ENCODE measurements at regions not wholly inside any gene's neighbourhood (a gene's known extent, or its start where the extent isn't known, plus 50 kb on each side); places are given as distances from the start of the nearest gene placed in this dataset.

- DNase-seq = no peak
Measured at GRCh38 chr14:53331247-53331646, 178.1 kb upstream of the DDHD1 start.

DNA sequence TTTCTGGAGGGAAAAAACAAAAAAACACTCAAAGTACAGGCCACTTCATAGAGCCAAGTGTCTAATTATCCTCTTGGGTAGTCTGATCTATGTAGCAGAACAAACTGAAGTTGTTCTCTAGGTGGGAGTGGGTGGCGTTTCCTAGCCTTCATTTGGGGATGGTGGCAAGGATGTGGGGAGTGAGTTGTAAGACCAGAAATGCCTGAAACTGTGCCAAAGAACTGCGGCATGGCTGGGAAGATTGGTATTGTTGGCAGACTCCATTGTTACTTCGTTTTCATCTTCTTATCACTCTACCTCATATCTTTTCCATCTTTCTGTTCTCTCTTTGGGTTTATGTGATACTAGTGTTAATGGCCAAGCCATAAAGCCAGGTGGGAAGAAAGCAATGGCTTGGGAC, 177.3 kb upstream of the DDHD1 start:
- no peak for DNase-seq

DNA sequence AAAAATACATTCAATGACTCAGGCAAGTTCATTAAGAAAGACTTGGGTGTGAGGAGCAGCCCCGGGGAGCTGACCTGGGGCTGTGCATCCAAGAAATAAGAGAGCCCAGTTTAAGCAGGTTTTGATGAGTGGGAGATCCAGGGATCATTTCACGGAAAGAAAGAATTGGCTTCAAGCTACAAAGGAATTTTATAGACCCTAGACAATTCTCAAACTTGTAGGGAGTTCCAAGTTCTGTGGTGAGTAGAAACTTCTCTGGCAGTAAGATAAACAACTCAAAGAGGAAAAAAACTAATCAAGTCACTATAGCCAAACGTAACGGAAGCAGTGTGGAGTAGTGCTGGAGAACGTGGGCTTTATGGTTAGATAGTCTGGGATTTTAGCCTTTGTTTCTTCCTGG, 175.7 kb upstream of the DDHD1 start:
- no peak for DNase-seq

DNA sequence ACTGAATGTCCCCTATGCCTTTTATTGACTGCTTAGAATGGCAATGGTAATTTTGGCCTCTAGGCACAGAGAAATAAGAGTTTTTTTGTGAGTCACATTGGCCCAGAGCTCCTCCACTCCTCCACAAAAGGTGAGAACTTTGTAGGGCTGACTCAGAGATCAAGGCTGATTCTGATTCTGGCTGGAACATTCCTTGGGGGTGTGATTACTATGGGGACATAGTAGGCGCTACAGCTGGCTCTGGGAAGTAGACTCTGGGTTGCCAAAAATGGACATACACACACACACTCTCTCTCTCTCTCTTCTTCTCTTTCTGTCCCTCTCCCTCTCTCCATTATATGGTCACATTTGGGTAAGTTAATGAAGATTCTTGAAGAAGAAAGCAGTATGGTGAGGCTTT, 174.6 kb upstream of the DDHD1 start:
- DNase-seq = no peak

DNA sequence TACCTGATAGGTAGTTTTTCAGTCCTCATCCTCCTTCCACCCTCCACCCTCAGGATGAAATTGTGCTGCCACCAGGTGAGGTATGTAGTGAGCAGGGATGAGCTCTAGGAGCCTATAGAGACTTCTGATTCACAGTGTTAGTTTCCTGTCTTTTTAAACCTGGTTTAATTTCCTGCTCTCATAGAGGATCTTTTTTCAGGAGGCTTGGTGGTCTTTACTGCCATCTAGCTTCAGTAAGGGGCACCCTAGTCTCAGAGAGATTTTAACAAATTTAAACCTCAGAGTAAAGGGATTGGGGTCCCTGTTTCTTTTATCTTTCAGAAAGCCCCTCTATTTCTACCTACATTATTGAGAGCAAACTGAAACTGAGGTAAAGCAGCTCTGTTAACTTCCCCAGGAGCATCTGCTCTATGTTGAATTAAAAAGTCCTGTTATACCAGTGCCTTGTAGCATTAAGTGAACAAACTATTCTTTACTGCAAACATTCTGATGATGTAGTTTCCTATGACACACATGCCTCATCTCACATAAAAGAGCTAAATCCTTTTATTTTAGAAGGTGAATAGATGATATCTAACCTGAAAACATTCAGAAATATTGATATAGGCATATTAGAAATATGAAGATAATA, 172.2 kb upstream of the DDHD1 start:
- no peak for DNase-seq

DNA sequence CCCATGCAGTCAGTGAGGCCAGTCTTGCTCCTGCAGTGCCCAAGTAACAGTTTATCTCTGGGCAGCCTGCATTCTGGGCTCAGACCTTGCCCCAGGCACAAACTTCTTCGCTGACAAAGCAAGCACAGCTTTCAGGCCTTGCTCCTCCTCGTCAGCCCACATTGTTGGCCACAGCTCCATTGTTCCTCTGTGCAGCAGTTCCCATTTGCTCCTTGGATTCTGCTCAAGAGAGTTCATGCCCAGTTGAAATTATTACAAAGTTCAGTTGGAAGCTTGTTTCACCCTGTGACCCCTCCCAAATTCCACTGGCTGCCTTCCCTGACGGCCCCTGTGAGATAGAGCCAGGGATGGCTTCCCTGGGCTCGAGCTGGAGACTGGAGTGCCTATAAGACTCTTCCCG, 163.4 kb upstream of the DDHD1 start:
- no peak for DNase-seq

DNA sequence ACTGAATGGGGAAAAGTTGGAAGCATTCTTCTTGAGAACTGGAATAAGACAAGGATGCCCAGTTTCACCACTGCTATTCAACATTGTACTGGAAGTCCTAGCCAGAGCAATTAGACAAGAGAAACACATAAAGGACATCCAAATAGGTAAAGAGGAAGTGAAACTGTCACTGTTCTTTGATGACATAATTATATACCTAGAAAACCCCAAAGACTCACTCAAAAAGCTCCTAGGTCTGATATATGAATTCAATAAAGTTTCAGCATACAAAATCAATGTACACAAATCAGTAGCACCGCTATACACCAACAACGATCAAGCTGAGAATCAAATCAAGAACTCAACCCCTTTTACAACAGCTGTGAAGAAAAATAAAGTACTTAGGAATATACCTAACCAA, 157.3 kb upstream of the DDHD1 start:
- DNase-seq = no peak

DNA sequence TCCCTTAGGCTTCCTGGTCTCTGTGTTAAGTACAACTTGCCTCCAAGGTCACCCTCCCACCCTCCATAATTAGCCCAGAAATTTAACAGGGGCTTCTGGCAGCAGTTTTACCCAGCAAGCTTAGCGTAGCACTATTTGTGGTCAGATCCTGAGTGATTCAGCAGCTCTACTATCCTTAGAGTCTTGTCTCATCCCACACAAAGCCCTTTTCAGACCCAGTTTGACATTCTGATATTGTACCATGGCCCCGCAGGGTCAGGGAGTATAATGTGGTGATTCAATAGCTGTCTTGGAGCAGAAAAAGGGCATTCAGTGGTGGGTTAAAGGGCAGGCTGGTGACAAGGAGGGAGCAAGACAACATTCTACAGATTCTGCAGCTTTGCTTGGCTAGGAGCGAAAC, 153.8 kb upstream of the DDHD1 start:
- DNase-seq = no peak

GRCh38 chr14:53306267-53306721, 153.2 kb upstream of the DDHD1 start:
- DNase-seq = no peak

DNA sequence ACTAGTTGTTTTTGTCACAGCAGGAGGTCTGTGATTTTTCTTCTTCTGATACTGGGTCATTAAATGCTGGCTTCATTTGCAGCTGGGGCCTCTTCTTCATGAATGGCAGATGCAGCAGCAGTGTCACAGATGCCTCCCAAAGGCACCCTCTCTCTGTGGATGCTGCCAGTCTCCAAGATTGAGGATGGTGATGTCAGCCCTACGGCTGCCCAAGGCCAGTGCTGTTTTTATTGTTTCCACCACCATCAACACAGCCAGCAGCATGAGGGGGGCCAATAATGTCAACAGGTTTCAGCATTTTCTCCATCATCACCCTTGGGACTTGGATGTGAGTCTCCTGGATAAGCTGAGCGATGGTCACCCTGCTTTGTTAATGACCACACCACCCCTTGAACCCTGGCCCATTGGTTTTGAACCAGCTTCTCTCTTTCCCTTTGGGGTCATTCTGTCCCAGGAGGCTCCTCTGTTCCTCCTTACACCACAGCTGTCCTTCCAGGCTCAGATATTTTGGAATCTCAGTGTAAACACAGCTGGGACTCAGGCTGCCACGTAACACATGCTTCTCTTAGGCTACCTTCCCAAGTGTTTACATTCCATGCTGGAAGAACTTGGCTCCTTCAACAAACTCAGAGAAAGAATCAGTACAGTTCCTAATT, 151.7 kb upstream of the DDHD1 start:
- DNase-seq = no peak

GRCh38 chr14:53295985-53296582, 143.0 kb upstream of the DDHD1 start:
- no peak for DNase-seq

- DNase-seq = no peak
Measured at GRCh38 chr14:53295372-53295771, 142.2 kb upstream of the DDHD1 start.

DNA sequence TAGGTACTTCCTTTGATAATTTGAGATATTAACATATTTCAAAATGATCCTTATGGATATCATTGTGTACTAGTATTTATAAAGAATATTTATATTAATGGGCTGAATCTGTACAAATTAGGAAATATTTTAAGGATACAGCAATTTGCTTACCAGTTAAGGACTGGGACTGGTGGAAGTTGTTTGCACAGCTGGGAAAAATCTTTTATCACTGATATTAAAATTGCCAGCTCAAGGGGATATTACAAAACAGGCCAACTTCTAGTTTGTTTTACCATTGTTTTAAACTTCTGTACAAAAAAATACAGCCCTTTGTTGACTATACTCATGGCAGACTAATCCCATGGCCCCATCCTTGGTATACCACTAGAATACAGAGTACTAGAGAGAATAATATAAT, 133.2 kb upstream of the DDHD1 start:
- no peak for DNase-seq

DNA sequence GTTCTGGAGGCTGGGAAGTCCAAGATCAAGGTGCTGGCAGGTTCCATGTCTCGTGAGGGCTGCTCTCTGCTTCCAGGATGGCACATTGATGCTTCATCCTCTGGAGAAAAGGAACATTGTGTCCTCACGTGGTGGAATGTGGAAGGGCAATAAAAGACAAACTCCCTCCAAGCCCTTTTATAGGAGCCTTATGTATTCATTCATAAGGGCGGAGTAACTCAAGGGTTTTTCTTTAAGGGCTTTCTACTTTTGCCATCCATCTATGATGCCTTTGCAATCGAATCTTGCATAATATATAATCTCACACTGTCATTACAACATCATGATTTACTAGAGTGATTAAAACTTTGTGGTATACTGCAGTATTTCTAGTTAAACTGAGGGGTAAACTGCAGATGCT, 132.7 kb upstream of the DDHD1 start:
- no peak for DNase-seq

DNA sequence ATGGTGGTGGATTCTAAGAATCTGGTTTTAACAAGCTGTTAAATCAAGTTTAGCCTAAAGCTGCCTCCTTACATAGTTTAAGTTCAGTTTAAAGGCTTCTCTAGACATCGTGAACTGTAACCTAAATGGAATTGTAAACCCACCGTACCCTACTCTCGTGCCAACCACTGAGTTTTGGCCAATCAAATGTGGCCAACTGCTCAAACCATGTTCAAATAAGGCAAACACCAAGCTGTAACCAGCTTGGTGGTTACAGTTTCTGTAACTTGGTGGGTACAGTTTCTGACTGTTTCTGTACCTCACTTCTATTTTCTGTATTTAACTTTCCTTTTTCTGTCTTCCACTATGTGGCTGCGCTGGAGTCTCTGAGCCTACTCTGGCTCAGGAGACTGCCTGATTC, 131.9 kb upstream of the DDHD1 start:
- no peak for DNase-seq

DNA sequence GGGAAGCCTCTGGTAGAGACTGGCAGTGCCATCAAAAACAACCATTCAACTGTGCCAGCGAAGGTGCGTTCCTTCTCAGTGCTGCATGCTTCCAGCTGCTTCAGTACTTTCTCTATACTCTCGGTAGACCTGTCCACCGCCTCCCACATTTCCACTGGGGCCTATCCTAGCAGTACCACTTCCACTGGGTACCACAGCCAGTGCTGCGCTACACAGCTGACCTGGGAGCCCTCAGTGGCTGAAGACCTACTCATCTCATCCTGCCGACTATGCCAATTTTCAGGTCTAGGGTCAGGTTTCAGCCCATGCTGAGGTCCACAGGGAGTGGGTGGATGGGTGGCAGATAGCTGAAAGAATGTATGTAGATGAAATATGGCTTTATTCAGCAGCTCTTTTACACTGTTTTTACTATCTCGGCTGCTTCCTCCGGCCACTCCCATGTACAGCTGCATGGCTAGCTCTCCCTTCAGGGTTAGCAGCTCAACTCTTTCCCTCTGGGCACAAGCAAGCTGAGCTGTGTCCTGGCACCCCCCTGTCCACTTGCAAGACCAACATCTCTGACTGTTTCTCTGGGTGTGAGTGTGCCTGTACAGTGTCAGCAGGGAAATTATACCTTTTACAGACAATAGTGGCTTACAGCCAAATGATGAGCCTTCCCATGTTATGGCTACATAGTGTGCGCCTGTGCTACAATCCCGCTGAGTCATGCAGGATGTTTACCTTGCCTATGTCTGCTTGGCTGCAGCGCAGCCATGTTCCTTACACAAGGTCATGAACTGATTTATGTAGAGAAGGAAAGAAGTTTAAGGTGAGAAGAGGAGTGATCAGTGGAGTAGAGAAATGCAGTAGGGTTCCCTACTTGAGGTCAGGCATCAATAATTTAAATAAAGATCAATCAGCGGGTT, 125.7 kb upstream of the DDHD1 start:
- DNase-seq = no peak

DNA sequence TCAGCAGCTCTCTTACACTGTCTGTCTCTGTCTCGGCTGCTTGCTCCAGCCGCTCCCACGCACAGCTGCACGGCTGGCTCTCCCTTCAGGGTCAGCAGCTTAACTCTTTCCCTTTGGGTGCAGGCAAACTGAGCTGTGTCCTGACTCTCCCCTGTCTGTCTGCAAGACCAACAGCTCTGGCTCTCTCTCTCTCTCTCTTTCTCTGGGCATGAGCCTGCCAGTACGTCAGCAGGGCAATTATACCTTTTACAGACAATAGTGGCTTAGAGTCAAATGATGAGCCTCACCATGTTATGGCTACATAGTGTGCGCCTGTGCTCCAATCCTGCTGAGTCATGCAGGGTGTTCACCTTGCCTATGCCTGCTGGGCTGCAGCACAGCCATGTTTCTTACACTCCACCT, 120.5 kb upstream of the DDHD1 start:
- DNase-seq = no peak

DNA sequence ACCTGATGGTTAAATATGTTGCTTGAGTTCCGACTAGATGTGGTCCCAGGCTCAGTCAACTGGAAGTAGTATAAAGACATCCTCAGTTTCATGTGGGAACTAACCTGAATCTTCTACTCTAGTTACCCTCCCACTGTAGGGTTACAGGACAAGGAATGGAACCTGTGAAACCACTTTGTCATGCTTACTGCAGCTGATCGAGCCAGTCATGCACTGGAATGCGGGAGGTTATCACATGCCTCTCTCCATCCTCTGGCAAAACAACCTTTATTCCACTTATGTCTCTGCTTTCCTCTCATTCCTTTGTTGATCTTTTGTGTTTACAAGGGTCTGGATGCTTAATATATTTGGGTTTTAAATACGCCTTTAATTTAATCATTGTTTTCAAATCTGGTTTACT, 111.9 kb upstream of the DDHD1 start:
- no peak for DNase-seq

DNA sequence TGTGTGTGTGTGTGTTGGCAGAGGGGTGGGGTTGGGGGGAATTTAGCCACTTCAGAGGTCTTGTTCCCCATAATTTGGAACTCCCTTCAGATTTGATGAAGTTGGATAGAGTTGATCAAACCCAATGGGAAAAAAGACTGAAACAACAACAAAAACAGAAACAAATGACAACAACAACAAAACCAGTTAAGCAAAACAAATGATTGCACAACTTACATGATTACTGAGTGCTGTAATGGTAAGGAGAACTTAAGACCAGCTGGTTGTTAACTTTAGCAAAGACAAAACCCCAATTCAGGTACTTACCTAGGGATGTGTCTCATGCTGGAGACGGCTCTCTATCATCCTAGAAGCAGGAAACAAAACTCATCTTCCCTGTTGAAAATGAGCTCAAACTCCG, 107.8 kb upstream of the DDHD1 start:
- no peak for DNase-seq

GRCh38 chr14:53260286-53260685, 107.2 kb upstream of the DDHD1 start:
- no peak for DNase-seq

DNA sequence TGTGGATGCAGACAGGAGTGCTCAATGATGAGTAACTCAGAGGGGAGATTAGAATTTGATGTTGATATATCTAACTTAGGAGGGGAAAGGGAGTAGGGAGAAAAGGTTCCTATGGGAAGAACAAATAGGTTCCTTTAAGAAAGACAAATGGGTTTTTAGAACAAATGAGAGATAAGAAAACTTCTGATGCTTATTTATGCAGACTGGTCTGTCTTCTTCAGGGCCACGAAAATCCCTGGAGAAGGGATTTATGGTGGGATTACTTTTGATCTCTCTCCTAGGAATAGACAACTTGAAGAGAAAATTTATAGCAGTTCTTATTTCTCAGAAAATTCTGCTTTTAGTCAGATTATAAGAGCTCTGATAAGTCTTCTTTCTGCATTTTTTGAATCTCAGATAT, 99.0 kb upstream of the DDHD1 start:
- DNase-seq = no peak

- DNase-seq = no peak
Measured at GRCh38 chr14:53249059-53249458, 95.9 kb upstream of the DDHD1 start.

GRCh38 chr14:53247596-53248370, 94.7 kb upstream of the DDHD1 start:
- DNase-seq = no peak

Data from effector CD8-positive, alpha-beta T cell (primary cell).